AG09319 (cell line): ENCODE measurements at regions not wholly inside any gene's neighbourhood (a gene's known extent, or its start where the extent isn't known, plus 50 kb on each side); places are given as distances from the start of the nearest gene placed in this dataset.
A peak's percentile ranks its signal among the peaks of the same experiment; 100 is the strongest.

Experiments used
- DNase-seq: peaks from one replicate; pipeline ENCODE4 v3.0.0-alpha.2; 2010; ENCODE audit warnings: low read depth; ENCODE audit errors: extremely low read depth
- TF ChIP-seq, protein P1 (sequence below): IDR thresholded peaks from 2 replicates; pipeline ENCODE4 v1.5.1; 2011; ENCODE audit warnings: low read depth, mild to moderate bottlenecking, inconsistent platforms, low read length, moderate library complexity

DNA sequence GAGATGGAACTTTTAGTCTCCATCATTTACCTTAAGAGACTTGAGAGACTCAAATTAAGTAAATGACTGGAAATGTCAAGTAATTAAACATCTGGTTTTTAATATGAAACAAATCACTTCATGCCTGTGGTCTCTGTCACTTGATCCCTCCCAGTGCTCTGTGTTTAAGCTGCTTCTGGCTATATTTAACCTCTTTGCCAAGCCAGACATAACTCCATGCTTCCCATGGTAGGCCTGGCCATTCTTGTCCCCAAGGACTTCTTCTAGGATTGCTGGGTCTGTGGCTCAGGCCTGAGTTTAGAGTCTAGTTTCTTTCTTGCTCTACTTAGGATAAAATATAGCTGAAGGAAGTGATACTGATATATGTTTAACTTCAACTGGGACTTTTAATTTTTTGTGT, 1013.6 kb downstream of the FLRT2 start:
- DNase-seq, result peak; percentile 20
- TF ChIP-seq, protein P1, sequence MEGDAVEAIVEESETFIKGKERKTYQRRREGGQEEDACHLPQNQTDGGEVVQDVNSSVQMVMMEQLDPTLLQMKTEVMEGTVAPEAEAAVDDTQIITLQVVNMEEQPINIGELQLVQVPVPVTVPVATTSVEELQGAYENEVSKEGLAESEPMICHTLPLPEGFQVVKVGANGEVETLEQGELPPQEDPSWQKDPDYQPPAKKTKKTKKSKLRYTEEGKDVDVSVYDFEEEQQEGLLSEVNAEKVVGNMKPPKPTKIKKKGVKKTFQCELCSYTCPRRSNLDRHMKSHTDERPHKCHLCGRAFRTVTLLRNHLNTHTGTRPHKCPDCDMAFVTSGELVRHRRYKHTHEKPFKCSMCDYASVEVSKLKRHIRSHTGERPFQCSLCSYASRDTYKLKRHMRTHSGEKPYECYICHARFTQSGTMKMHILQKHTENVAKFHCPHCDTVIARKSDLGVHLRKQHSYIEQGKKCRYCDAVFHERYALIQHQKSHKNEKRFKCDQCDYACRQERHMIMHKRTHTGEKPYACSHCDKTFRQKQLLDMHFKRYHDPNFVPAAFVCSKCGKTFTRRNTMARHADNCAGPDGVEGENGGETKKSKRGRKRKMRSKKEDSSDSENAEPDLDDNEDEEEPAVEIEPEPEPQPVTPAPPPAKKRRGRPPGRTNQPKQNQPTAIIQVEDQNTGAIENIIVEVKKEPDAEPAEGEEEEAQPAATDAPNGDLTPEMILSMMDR, result no peak

DNA sequence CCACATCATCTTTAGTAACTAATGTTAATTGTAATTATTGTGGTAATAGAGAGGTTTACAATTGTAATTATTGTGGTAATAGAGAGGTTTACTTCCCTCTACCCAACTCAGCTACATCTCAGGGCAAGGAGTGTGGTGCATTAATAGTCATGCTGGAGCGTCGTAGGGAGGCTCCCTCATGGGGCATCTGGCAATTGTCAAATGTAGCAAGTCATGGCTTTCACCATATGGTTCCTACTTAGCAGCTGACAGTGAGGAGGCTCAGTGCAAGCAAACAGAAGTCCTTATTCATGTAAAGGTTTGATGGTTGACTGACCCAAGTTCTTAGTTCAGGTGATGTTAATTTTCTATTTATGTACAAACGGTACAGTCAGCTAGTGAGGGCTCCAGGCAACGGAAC, 1012.0 kb downstream of the FLRT2 start:
- TF ChIP-seq, protein P1, result no peak
- DNase-seq, result peak; percentile 2

DNA sequence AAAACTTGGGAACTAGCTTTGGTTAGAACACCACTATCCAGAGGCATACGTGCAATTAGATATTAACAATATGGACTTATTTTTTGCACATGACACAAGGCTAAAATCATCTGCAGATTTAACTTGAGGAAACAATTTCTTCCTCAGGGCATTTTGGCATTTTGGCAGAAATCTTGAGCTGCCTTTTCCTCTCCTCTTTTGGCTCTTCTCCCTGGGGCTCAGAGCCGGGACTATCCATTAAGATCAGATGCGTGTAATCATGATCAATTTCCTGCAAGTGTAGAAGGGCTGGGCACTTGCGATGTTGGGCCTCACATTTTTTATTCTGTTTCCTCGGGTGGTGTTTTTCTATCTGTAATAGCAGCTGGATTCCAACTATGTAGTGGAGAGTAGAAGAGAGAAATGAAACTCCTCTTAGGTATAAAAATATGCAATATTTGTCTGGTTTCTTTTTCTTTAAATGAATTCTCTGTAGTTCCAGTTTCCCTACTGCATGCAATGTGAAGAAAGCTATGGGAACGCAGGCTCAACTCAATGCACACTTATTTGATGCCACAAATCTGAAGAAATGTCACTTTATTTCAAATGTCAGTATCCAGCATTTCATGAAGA, 1010.8 kb downstream of the FLRT2 start:
- TF ChIP-seq, protein P1, result no peak
- peak; percentile 19 for DNase-seq

DNA sequence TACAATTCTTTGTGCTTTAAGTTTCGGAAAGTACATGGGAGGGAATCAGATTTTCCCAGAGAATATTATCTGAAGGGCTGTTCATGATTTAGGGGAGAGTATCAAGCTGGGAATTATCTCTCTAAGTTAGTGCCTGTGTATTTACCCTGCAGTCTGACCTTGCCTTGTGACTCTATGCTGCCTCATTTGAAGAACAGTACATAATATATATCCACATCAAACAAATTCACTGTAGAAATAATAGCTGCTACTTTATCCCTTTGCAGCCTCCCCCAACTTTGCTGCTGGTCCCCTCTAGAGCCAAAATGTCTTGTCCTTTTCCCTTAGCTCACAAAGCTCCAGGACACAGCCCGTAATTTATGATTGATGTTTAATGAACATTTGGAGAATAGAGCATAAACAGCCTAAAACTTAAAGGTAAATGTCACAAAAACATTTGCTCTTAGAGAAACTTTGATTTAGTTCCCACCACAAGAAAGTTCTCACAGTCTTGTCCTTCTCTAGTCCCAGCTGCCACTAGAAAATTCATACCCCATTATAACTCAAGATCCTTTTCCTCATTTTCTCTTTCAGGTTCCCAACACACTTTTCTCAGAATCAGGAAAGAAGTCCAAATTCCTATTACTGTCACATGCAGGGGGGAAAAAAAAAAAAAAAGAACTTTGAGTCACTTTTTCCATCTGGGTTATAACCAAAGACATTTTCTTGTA, 1009.6 kb downstream of the FLRT2 start:
- TF ChIP-seq, protein P1, result no peak
- no peak for DNase-seq

DNA sequence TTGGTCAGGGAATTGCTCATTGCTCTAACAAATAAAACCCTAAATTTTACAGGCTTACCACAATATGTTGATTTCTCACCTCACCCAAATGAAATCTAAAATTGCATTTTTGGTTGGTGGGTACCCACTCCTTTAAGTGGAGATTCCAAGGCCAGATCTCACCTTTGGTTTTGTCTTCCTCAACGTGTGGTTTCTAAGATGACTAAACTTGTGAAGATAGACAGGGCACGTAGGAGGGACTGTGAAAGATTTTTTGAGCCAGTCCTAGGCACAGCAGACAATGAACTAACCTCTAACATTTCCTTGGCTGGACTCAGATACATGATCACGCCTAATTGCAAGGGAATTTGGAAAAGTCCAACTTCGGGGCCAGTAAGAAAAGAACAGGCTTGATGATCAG, 1003.9 kb downstream of the FLRT2 start:
- DNase-seq, result no peak
- TF ChIP-seq, protein P1, result no peak

DNA sequence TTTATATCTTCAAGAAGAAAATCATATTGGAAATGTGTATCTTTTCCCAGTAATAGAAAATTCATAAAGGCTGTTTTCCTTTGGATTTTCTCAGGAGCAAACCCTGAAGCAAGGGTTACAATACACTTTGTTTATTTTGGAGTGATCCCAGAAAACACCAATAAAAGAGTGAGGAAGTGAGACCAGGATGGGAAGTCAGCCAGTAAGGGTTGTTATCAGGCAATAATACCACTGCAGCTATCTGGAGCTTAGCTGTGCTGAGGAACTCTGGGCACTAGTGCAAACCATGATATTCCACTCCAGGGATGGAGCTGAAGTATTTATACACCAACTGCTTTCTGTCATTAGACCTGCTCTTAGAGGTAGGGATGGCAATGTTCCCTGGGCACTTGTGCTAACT, 1002.3 kb downstream of the FLRT2 start:
- no peak for DNase-seq
- TF ChIP-seq, protein P1, result no peak

DNA sequence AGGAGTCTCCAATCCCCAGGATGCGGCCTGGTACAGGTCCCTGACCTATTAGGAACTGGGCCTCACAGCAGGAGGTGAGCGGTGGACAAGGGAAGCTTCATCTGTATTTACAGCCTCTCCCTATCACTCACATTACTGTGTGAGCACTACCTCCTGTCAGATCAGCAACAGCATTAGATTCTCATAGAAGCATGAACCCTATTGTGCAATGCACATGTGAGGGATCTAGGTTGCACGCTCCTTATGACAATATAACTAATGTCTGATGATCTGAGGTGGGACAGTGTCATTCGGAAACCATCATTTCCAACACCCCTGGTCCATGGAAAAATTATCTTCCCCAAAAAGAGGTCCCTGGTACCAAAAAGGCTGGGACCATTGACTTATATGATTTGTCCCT, 1000.5 kb downstream of the FLRT2 start:
- TF ChIP-seq, protein P1, result no peak
- no peak for DNase-seq
